Fibroblast of skin of scalp (primary cell): ENCODE measurements at regions not wholly inside any gene's neighbourhood (a gene's known extent, or its start where the extent isn't known, plus 50 kb on each side); places are given as distances from the start of the nearest gene placed in this dataset.
"Not testable (repeated sequence)": the region's sequence is repeated elsewhere in the genome, so short reads cannot be mapped to it uniquely, and the experiment has no call there.

Experiments
- DNase-seq: peaks from one replicate; pipeline ENCODE4 v3.0.0-alpha.2; 2013

- DNase-seq = no peak
Observed at GRCh38 chr9:96156171-96156974, 145.6 kb downstream of the HSD17B3 start.

- no peak for DNase-seq
Observed at GRCh38 chr9:96154081-96154480, 147.9 kb downstream of the HSD17B3 start.

GRCh38 chr9:96152550-96152949 lies 149.4 kb downstream of the HSD17B3 start:
- no peak for DNase-seq

GRCh38 chr9:96150324-96151227 lies 151.4 kb downstream of the HSD17B3 start:
- DNase-seq = no peak

- no peak for DNase-seq
Observed at GRCh38 chr9:96149533-96150280, 152.3 kb downstream of the HSD17B3 start.

- no peak for DNase-seq
Observed at GRCh38 chr9:96148634-96149532, 153.1 kb downstream of the HSD17B3 start.

- not testable (repeated sequence) for DNase-seq
Observed at GRCh38 chr9:96147029-96147428, 154.9 kb downstream of the HSD17B3 start.

- peak; percentile 28 for DNase-seq
Observed at GRCh38 chr9:96141666-96142065, 160.3 kb downstream of the HSD17B3 start.

- DNase-seq = no peak
Observed at GRCh38 chr9:96141128-96141474, 160.9 kb downstream of the HSD17B3 start.

- DNase-seq = no peak
Observed at GRCh38 chr9:96140296-96141127, 161.5 kb downstream of the HSD17B3 start.

- peak; percentile 95 for DNase-seq
Observed at GRCh38 chr9:96139592-96140295, 162.2 kb downstream of the HSD17B3 start.

GRCh38 chr9:96138616-96139015 lies 163.4 kb downstream of the HSD17B3 start:
- DNase-seq = no peak

GRCh38 chr9:96137671-96138429 lies 164.1 kb downstream of the HSD17B3 start:
- peak; percentile 79 for DNase-seq

- DNase-seq = peak; percentile 78
Observed at GRCh38 chr9:96136992-96137670, 164.8 kb downstream of the HSD17B3 start.

GRCh38 chr9:96135753-96136290 lies 166.2 kb downstream of the HSD17B3 start:
- no peak for DNase-seq

GRCh38 chr9:96135076-96135752 lies 166.8 kb downstream of the HSD17B3 start:
- peak; percentile 74 for DNase-seq

GRCh38 chr9:96133321-96134021 lies 168.5 kb downstream of the HSD17B3 start:
- DNase-seq = no peak
